Activated naive CD4-positive, alpha-beta T cell treated with anti-CD3 and anti-CD28 coated beads, Interleukin-2, amount 50 U/mL, for 24 hours (primary cell): ENCODE measurements at regions not wholly inside any gene's neighbourhood (a gene's known extent, or its start where the extent isn't known, plus 50 kb on each side); places are given as distances from the start of the nearest gene placed in this dataset.
"Not testable (repeated sequence)": the region's sequence is repeated elsewhere in the genome, so short reads cannot be mapped to it uniquely, and the experiment has no call there.

Source experiments
- H3K27ac Mint-ChIP-seq: one replicate; pipeline ENCODE4 v1.8.0; 2021; ENCODE audit warnings: mild to moderate bottlenecking, mixed read lengths
- H3K27me3 Mint-ChIP-seq: one replicate; pipeline ENCODE4 v1.8.0; 2021; ENCODE audit warnings: mixed read lengths
- H3K36me3 Mint-ChIP-seq: one replicate; pipeline ENCODE4 v1.8.0; 2021; ENCODE audit warnings: mixed read lengths
- H3K4me1 Mint-ChIP-seq: one replicate; pipeline ENCODE4 v1.8.0; 2021; ENCODE audit warnings: mixed read lengths
- H3K4me3 Mint-ChIP-seq: one replicate; pipeline ENCODE4 v1.8.0; 2021; ENCODE audit warnings: mild to moderate bottlenecking, mixed read lengths
- H3K9me3 Mint-ChIP-seq: one replicate; pipeline ENCODE4 v1.8.0; 2021; ENCODE audit warnings: mixed read lengths

GRCh38 chrX:3815896-3816664 is 102.6 kb upstream of the PRKX start:
- no peaks in the 10 kb centered on the region for H3K9me3 Mint-ChIP-seq
- peak overlapping the region; percentile 68 for H3K4me3 Mint-ChIP-seq

GRCh38 chrX:3811331-3812311 is 98.2 kb upstream of the PRKX start:
- peak overlapping the region; percentile 33 for H3K4me3 Mint-ChIP-seq
- H3K27me3 Mint-ChIP-seq: peaks cover 1% of the 10 kb centered on the region
- no peak overlapping the region for H3K27ac Mint-ChIP-seq

More at GRCh38 chrX:3815896-3816664, 102.6 kb upstream of the PRKX start:
- Mint-ChIP-seq H3K27ac (peak overlapping the region; percentile 55), H3K27me3 (no peaks in the 10 kb centered on the region), H3K36me3 (no peaks in the 10 kb centered on the region), H3K4me1 (peaks cover 12% of the 10 kb centered on the region)

DNA sequence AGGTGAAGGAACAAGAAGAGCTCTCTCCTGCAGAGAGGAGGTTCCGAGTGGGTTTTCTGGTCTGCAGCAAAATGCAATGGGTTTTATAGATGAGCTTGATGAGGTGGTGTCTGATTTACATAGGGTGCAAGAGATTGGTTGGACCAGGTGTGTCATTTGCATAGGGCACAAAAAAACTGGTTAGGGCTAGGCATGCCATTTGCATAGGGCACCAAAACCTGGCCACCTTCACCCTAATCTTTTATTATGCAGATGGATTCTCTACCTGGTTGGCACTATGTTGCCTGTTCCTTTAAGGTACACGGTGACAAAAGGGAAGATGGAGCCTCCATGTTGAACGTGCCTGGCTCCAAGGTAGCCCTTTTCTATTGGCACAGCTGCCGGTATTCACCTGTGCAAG is 94.5 kb upstream of the PRKX start:
- H3K36me3 Mint-ChIP-seq: no peaks in the 10 kb centered on the region
- peaks cover 1% of the 10 kb centered on the region for H3K27me3 Mint-ChIP-seq
- peaks cover 8% of the 10 kb centered on the region for H3K4me1 Mint-ChIP-seq
- H3K27ac Mint-ChIP-seq: no peak overlapping the region
- no peaks in the 10 kb centered on the region for H3K9me3 Mint-ChIP-seq
- H3K4me3 Mint-ChIP-seq: no peak overlapping the region

More at GRCh38 chrX:3811331-3812311, 98.2 kb upstream of the PRKX start:
- Mint-ChIP-seq H3K4me1 (peaks cover 8% of the 10 kb centered on the region), H3K36me3 (no peaks in the 10 kb centered on the region), H3K9me3 (no peaks in the 10 kb centered on the region)

GRCh38 chrX:3806630-3807029 is 93.2 kb upstream of the PRKX start:
- Mint-ChIP-seq H3K9me3 (no peaks in the 10 kb centered on the region), H3K4me1 (peaks cover 3% of the 10 kb centered on the region), H3K27me3 (peaks cover 1% of the 10 kb centered on the region), H3K27ac (no peak overlapping the region), H3K4me3 (no peak overlapping the region), H3K36me3 (no peaks in the 10 kb centered on the region)

DNA sequence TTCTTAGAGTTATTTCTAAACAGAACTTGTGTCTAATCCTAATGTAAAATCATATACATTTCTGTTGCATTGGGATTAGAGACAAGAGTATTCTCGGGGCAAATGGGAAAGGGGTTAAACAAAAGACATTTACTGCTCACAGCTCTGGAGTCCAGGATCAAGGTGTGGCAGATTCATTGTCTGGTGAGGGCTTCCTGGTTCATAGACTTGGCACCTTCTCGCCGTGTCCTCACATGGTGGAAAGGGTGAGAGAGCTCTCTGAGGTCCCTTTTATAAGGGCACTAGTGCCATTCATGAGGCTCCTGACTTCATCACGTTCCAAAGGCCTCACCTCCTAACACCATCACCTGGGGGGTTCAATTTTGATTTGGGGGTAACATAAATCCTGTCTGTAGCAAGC is 90.3 kb upstream of the PRKX start:
- H3K27me3 Mint-ChIP-seq: peaks cover 3% of the 10 kb centered on the region
- no peaks in the 10 kb centered on the region for H3K36me3 Mint-ChIP-seq
- no peak overlapping the region for H3K27ac Mint-ChIP-seq
- H3K9me3 Mint-ChIP-seq: no peaks in the 10 kb centered on the region
- H3K4me1 Mint-ChIP-seq: no peaks in the 10 kb centered on the region
- H3K4me3 Mint-ChIP-seq: no peak overlapping the region

DNA sequence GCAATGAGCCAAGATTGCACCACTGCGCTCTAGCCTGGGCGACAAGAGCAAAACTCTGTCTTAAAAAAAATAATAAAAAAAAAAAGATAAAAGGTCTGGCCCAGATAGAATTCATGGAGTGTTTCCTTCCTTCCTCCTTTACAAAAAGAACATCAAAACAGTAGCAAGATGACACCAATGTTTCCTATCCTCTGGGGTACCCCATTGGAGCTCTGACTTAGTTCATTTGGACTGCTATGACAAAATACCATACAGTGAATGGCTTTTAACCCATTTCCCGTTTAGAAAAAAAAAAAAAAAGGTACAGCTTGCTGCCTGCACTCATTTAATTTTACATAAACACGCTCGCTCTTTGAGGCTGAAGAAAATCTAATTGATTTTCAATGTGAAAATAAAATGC is 89.9 kb upstream of the PRKX start:
- Mint-ChIP-seq H3K27me3 (peaks cover 1% of the 10 kb centered on the region), H3K9me3 (no peaks in the 10 kb centered on the region), H3K4me3 (no peak overlapping the region), H3K36me3 (no peaks in the 10 kb centered on the region), H3K4me1 (no peaks in the 10 kb centered on the region), H3K27ac (no peak overlapping the region)

GRCh38 chrX:3795411-3795810 is 82.0 kb upstream of the PRKX start:
- not testable (repeated sequence) for H3K9me3 Mint-ChIP-seq, H3K36me3 Mint-ChIP-seq, H3K4me3 Mint-ChIP-seq, H3K27me3 Mint-ChIP-seq, H3K4me1 Mint-ChIP-seq, H3K27ac Mint-ChIP-seq

- Mint-ChIP-seq H3K4me3 (no peak overlapping the region), H3K4me1 (no peaks in the 10 kb centered on the region), H3K27me3 (no peaks in the 10 kb centered on the region), H3K9me3 (no peaks in the 10 kb centered on the region), H3K36me3 (no peaks in the 10 kb centered on the region), H3K27ac (no peak overlapping the region)
Observed at GRCh38 chrX:3791449-3791848, 78.0 kb upstream of the PRKX start.

DNA sequence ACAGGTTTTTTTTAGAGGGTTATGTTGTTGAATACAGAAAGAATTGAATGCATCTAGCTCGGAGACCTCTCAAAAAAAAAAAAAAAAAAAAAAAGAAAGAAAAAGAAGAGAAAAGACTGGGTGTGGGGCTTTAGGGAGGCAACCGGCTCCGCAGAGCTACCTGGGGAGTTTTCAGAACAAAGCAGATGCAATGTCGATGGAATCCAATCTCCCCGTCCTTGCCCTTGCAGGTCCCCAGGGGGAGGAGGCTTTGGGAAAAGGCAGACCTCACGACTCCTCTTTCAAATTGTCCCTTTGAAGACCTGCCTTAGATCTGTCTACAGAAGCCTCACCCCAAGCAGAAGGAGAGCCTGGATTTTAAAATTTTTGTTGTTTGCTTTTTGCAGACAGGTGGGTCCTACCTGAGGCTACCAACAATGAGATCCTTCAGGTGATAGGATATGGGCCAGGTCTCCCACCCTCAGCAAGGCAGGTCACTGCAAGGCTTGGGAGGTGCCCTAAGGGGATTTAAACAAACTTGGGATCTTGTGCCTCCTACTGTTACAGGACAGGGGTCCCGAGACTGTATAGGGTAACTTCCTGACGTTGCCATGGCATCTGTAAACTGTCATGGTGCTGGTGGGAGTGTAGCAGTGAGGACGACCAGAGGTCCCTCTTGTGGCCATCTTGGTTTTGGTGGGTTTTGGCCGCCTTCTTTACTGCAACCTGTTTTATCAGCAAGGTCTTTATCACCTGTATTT is 75.2 kb upstream of the PRKX start:
- Mint-ChIP-seq H3K9me3 (no peaks in the 10 kb centered on the region), H3K27ac (no peak overlapping the region), H3K27me3 (no peaks in the 10 kb centered on the region), H3K4me1 (no peaks in the 10 kb centered on the region), H3K36me3 (no peaks in the 10 kb centered on the region), H3K4me3 (no peak overlapping the region)

- Mint-ChIP-seq H3K27me3 (no peaks in the 10 kb centered on the region), H3K4me3 (no peak overlapping the region), H3K27ac (no peak overlapping the region), H3K4me1 (no peaks in the 10 kb centered on the region), H3K36me3 (no peaks in the 10 kb centered on the region), H3K9me3 (no peaks in the 10 kb centered on the region)
Observed at GRCh38 chrX:3787856-3788255, 74.4 kb upstream of the PRKX start.

DNA sequence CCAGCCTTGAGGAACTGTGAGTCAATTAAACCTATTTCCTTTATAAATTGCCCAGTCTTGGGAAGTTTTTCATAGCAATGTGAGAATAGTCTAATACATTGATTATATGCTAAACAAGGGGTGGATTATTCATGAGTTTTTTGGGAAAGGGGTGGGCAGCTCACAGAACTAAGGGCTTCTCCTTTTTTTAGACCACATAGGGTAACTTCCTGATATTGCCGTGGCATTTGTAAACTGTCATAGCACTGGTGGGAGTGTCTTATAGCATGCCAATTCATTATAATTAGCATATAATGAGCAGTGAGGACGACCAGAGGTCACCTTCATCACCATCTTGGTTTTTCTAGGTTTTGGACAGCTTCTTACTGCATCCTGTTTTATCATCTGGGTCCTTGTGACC is 72.4 kb upstream of the PRKX start:
- not testable (repeated sequence) for H3K4me1 Mint-ChIP-seq, H3K36me3 Mint-ChIP-seq, H3K27ac Mint-ChIP-seq, H3K4me3 Mint-ChIP-seq, H3K27me3 Mint-ChIP-seq, H3K9me3 Mint-ChIP-seq

DNA sequence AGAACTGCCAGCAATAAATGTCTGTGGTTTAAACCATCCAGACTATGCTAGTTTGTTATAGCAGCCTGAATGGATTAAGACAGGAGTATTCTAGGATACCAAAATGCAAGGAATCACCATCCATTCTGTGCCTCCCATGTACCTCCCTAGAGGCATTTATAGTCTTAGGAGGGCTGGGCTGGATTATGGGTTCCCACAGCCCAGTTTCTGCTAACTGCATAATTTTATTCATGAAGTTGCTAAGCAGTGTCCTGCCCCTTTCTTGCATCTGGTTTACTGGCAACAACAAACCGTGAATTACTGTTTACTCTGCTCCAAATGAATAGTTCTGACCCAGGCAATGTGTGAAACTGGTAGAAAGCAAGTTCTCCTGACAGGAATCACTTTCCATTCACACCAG is 67.1 kb upstream of the PRKX start:
- H3K4me1 Mint-ChIP-seq: no peaks in the 10 kb centered on the region
- no peaks in the 10 kb centered on the region for H3K27me3 Mint-ChIP-seq
- no peak overlapping the region for H3K27ac Mint-ChIP-seq
- no peak overlapping the region for H3K4me3 Mint-ChIP-seq
- no peaks in the 10 kb centered on the region for H3K36me3 Mint-ChIP-seq
- H3K9me3 Mint-ChIP-seq: no peaks in the 10 kb centered on the region

- H3K27me3 Mint-ChIP-seq: no peaks in the 10 kb centered on the region
- no peaks in the 10 kb centered on the region for H3K9me3 Mint-ChIP-seq
- no peaks in the 10 kb centered on the region for H3K36me3 Mint-ChIP-seq
- no peaks in the 10 kb centered on the region for H3K4me1 Mint-ChIP-seq
- no peak overlapping the region for H3K27ac Mint-ChIP-seq
- no peak overlapping the region for H3K4me3 Mint-ChIP-seq
Observed at GRCh38 chrX:3779546-3779945, 66.1 kb upstream of the PRKX start.

DNA sequence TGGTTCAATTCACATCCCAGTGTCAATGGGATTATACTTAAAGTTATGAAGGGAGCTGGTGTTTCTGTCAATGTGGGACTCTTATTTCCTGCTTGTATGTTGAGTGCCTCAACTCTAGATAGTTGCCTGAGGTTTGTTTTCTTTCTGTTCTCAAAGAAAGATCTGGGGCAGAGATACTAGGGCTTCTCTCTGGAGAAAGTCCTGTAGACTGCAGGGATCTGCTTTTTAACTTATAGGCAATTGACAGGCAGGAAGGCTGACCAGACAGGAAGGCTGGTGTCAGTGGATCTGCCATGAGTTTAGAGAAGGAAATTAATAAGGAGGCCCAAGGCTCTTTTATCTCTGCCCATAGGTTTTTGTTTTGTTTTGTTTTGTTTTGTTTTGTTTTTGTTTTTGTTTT is 64.0 kb upstream of the PRKX start:
- Mint-ChIP-seq H3K9me3 (no peaks in the 10 kb centered on the region), H3K27me3 (no peaks in the 10 kb centered on the region), H3K4me1 (no peaks in the 10 kb centered on the region), H3K4me3 (no peak overlapping the region), H3K27ac (no peak overlapping the region), H3K36me3 (no peaks in the 10 kb centered on the region)

DNA sequence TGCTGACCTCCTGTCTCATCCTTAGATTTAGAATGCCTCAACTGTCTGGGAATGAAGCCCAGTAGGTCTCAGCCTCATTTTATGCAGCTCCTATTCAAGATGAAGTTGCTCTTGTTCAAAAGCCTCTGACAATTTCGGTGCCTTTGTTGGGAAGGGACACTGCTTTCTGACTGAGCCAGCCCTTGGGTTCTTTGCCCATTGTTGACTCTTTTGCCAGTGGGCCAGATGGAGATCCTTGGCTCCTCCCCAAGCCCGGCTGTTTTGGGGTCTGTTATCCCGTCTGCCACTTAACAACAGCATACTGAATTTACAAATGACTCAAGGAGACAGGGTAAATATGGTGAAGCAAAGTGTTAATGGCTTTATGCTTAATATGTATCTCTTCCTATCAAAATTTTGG is 58.3 kb upstream of the PRKX start:
- H3K4me3 Mint-ChIP-seq: no peak overlapping the region
- no peak overlapping the region for H3K27ac Mint-ChIP-seq
- H3K9me3 Mint-ChIP-seq: no peaks in the 10 kb centered on the region
- H3K27me3 Mint-ChIP-seq: no peaks in the 10 kb centered on the region
- no peaks in the 10 kb centered on the region for H3K36me3 Mint-ChIP-seq
- no peaks in the 10 kb centered on the region for H3K4me1 Mint-ChIP-seq

DNA sequence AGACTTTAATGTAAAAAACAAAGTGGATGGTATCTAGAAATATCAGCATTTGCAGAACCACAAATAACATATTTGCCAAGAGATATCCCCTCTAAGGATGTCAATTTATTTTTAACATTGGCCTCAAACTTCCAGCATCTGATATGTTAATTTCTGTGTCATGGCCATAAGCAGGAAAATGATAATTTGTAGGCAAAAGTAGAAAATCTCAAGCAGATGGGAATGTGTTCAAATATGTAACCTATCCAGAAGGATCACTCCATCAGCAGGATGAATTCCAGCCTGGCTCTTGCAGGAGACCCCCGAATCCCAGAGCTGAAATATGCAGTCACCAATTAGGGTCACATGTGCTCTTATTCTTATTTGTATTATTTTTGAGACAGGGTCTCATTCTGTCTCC is 55.4 kb upstream of the PRKX start:
- no peaks in the 10 kb centered on the region for H3K27me3 Mint-ChIP-seq
- H3K36me3 Mint-ChIP-seq: no peaks in the 10 kb centered on the region
- H3K27ac Mint-ChIP-seq: no peak overlapping the region
- H3K4me1 Mint-ChIP-seq: no peaks in the 10 kb centered on the region
- H3K9me3 Mint-ChIP-seq: peaks cover 6% of the 10 kb centered on the region
- no peak overlapping the region for H3K4me3 Mint-ChIP-seq
